Stimulated activated CD4-positive, alpha-beta T cell treated with anti-CD3 and anti-CD28 coated beads, Interleukin-1b, Interleukin-23, amount 100 ng/mL, for 24 hours (primary cell): ENCODE measurements at regions not wholly inside any gene's neighbourhood (a gene's known extent, or its start where the extent isn't known, plus 50 kb on each side); places are given as distances from the start of the nearest gene placed in this dataset.
"Not testable (repeated sequence)": the region's sequence is repeated elsewhere in the genome, so short reads cannot be mapped to it uniquely, and the experiment has no call there.

ENCODE experiments used
- DNase-seq, 4 experiments: peaks; one replicate each; pipeline ENCODE4 v3.0.0-alpha.2; 2020; ENCODE audit warnings: low read depth in 4 of 4, low spot score in 1 of 4

- no peak for DNase-seq
These were observed 193.8 kb upstream of the KLF6 start for GRCh38 chr10:3978761-3979160.

GRCh38 chr10:3978174-3978573, 193.2 kb upstream of the KLF6 start:
- DNase-seq: no peak

GRCh38 chr10:3977761-3978160, 192.8 kb upstream of the KLF6 start:
- no peak for DNase-seq

- no peak for DNase-seq
These were observed 191.7 kb upstream of the KLF6 start for GRCh38 chr10:3976718-3977117.

- no peak for DNase-seq
These were observed 191.2 kb upstream of the KLF6 start for GRCh38 chr10:3976171-3976570.

GRCh38 chr10:3975016-3975415, 190.0 kb upstream of the KLF6 start:
- DNase-seq: no peak

GRCh38 chr10:3972460-3973301, 187.7 kb upstream of the KLF6 start:
- DNase-seq: no peak

- DNase-seq: no peak
These were observed 186.7 kb upstream of the KLF6 start for GRCh38 chr10:3971713-3972112.

- no peak for DNase-seq
These were observed 185.1 kb upstream of the KLF6 start for GRCh38 chr10:3969876-3970666.

GRCh38 chr10:3968727-3969126, 183.7 kb upstream of the KLF6 start:
- no peak for DNase-seq

GRCh38 chr10:3964516-3964915, 179.5 kb upstream of the KLF6 start:
- DNase-seq: no peak

- no peak for DNase-seq
These were observed 178.2 kb upstream of the KLF6 start for GRCh38 chr10:3963191-3963673.

- DNase-seq: no peak
These were observed 176.1 kb upstream of the KLF6 start for GRCh38 chr10:3961082-3961481.

- no peak for DNase-seq
These were observed 175.5 kb upstream of the KLF6 start for GRCh38 chr10:3960496-3960895.

GRCh38 chr10:3959370-3960325, 174.6 kb upstream of the KLF6 start:
- no peak for DNase-seq

- DNase-seq: no peak
These were observed 173.5 kb upstream of the KLF6 start for GRCh38 chr10:3958472-3958996.

GRCh38 chr10:3955955-3956617, 171.1 kb upstream of the KLF6 start:
- no peak for DNase-seq

GRCh38 chr10:3955493-3955892, 170.5 kb upstream of the KLF6 start:
- no peak for DNase-seq

- DNase-seq: no peak
These were observed 169.6 kb upstream of the KLF6 start for GRCh38 chr10:3954615-3955014.

GRCh38 chr10:3954007-3954406, 169.0 kb upstream of the KLF6 start:
- DNase-seq: not testable (repeated sequence)
